Thyroid gland (tissue), 4 donors: ENCODE measurements at regions not wholly inside any gene's neighbourhood (a gene's known extent, or its start where the extent isn't known, plus 50 kb on each side); places are given as distances from the start of the nearest gene placed in this dataset.

ENCODE experiments used
- POLR2A ChIP-seq, 2 donors: fragments of 450-650 bp; IDR thresholded peaks; one replicate each; pipeline ENCODE4 v1.6.1; 2017; ENCODE audit warnings: antibody characterized with exemption in 2 of 2, mild to moderate bottlenecking in 2 of 2, moderate library complexity in 1 of 2
- TF ChIP-seq, protein P1 (sequence below), 6 experiments: fragments of 200-600 bp in 3 of 6; fragments of 450-650 bp in 3 of 6; sonication (generic) in 3 of 6; IDR thresholded peaks; one replicate each; pipeline ENCODE4 v1.5.1; 2016 to 2019; ENCODE audit warnings: antibody characterized with exemption in 6 of 6, mild to moderate bottlenecking in 2 of 6, inconsistent platforms in 1 of 6, moderate library complexity in 1 of 6

DNA sequence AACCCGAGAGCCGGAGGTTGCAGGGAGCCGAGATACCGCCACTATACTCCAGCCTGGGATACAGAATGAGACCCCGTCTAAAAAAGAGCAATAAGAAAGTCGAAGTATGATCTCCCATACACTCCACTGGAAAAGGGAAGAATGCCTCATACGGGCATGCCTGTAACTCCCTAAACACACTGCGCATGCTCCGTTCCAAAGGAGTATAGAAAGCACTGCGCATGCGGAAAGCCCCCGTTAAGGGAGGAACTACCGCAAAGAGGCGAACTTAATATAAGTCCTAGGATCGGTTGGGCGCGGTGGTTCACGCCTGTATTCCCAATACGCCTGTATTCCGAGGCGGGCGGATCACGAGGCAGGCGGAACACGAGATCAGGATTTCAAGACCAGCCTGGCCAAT, 313.1 kb upstream of the ERCC4 start:
- TF ChIP-seq, protein P1, sequence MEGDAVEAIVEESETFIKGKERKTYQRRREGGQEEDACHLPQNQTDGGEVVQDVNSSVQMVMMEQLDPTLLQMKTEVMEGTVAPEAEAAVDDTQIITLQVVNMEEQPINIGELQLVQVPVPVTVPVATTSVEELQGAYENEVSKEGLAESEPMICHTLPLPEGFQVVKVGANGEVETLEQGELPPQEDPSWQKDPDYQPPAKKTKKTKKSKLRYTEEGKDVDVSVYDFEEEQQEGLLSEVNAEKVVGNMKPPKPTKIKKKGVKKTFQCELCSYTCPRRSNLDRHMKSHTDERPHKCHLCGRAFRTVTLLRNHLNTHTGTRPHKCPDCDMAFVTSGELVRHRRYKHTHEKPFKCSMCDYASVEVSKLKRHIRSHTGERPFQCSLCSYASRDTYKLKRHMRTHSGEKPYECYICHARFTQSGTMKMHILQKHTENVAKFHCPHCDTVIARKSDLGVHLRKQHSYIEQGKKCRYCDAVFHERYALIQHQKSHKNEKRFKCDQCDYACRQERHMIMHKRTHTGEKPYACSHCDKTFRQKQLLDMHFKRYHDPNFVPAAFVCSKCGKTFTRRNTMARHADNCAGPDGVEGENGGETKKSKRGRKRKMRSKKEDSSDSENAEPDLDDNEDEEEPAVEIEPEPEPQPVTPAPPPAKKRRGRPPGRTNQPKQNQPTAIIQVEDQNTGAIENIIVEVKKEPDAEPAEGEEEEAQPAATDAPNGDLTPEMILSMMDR (IDR thresholded peaks at IDR 0.05) = no peak
- no peak for TF ChIP-seq POLR2A (IDR thresholded peaks at IDR 0.05)
